Progenitor cell of endocrine pancreas (in vitro differentiated cells): ENCODE measurements at regions not wholly inside any gene's neighbourhood (a gene's known extent, or its start where the extent isn't known, plus 50 kb on each side); places are given as distances from the start of the nearest gene placed in this dataset.

ENCODE experiments used
- DNase-seq: peaks from one replicate; pipeline ENCODE4 v3.0.0; 2021; ENCODE audit warnings: low spot score; ENCODE audit not compliant: unreplicated experiment
- H3K27ac Mint-ChIP-seq: 2 replicates; pipeline ENCODE4 v1.8.0; 2021; ENCODE audit warnings: mild to moderate bottlenecking, moderate library complexity, mixed read lengths
- H3K27me3 Mint-ChIP-seq: 2 replicates; pipeline ENCODE4 v1.8.0; 2021; ENCODE audit warnings: mixed read lengths
- H3K36me3 Mint-ChIP-seq: 2 replicates; pipeline ENCODE4 v1.8.0; 2022; ENCODE audit warnings: mixed read lengths; ENCODE audit not compliant: insufficient read depth
- H3K4me1 Mint-ChIP-seq: 2 replicates; pipeline ENCODE4 v1.8.0; 2021; ENCODE audit warnings: low read depth, mixed read lengths
- H3K4me3 Mint-ChIP-seq: 2 replicates; pipeline ENCODE4 v1.8.0; 2021; ENCODE audit warnings: low read depth, mild to moderate bottlenecking, moderate library complexity, mixed read lengths
- H3K9me3 Mint-ChIP-seq: 2 replicates; pipeline ENCODE4 v1.8.0; 2021; ENCODE audit warnings: low read depth, mixed read lengths
- CTCF ChIP-seq: fragments of 200-600 bp; sonication (generic); IDR thresholded peaks from one replicate; pipeline ENCODE4 v1.5.0; 2021; ENCODE audit warnings: antibody characterized with exemption, mild to moderate bottlenecking; ENCODE audit not compliant: unreplicated experiment

GRCh38 chr14:49189375-49189774 lies 396.8 kb downstream of the RPS29 start:
- TF ChIP-seq CTCF: no peak
- H3K9me3 Mint-ChIP-seq: peaks cover 3% of the 10 kb centered on the region
- H3K4me3 Mint-ChIP-seq: no peak overlapping the region
- no peaks in the 10 kb centered on the region for H3K27me3 Mint-ChIP-seq
- H3K4me1 Mint-ChIP-seq: peaks cover 16% of the 10 kb centered on the region
- no peak for DNase-seq
- H3K27ac Mint-ChIP-seq: peak overlapping the region; percentile 25
- no peaks in the 10 kb centered on the region for H3K36me3 Mint-ChIP-seq

DNA sequence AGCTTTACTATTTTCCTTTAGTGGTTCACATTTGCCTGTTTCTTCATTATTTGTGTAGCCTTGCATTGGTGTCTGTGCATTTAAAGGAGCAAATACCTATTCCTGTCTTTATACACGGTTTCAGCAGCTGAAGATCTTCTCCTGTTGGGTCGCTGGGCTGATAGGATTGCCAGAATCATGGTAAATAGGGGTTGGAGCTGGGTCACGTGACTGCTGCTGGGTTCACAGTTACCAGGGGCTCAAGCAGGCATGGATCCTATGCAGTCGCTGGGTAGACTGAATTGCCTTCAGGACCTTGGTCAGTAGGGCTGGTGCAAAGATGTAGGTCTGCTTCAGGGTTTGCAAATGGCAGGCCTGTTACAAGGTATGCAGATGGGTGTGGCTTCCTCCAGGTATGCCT lies 398.4 kb downstream of the RPS29 start:
- DNase-seq: no peak

GRCh38 chr14:49173765-49174373 lies 412.3 kb downstream of the RPS29 start:
- peak; percentile 58 for DNase-seq

More for the DNA sequence above, 398.4 kb downstream of the RPS29 start:
- TF ChIP-seq CTCF: no peak
- peaks cover 7% of the 10 kb centered on the region for H3K9me3 Mint-ChIP-seq
- H3K27ac Mint-ChIP-seq: no peak overlapping the region
- no peak overlapping the region for H3K4me3 Mint-ChIP-seq
- H3K27me3 Mint-ChIP-seq: no peaks in the 10 kb centered on the region
- peaks cover 16% of the 10 kb centered on the region for H3K4me1 Mint-ChIP-seq
- no peaks in the 10 kb centered on the region for H3K36me3 Mint-ChIP-seq

GRCh38 chr14:49164074-49164473 lies 422.1 kb downstream of the RPS29 start:
- DNase-seq: no peak
- no peak overlapping the region for H3K4me3 Mint-ChIP-seq
- TF ChIP-seq CTCF: no peak
- H3K9me3 Mint-ChIP-seq: no peaks in the 10 kb centered on the region
- peaks cover 1% of the 10 kb centered on the region for H3K4me1 Mint-ChIP-seq
- H3K27me3 Mint-ChIP-seq: peaks cover 3% of the 10 kb centered on the region
- no peaks in the 10 kb centered on the region for H3K36me3 Mint-ChIP-seq
- H3K27ac Mint-ChIP-seq: no peak overlapping the region

More at GRCh38 chr14:49173765-49174373, 412.3 kb downstream of the RPS29 start:
- TF ChIP-seq CTCF: peak; percentile 77
- Mint-ChIP-seq H3K27ac (no peak overlapping the region), H3K4me3 (no peak overlapping the region), H3K4me1 (no peaks in the 10 kb centered on the region), H3K9me3 (peaks cover 4% of the 10 kb centered on the region), H3K36me3 (no peaks in the 10 kb centered on the region), H3K27me3 (no peaks in the 10 kb centered on the region)

DNA sequence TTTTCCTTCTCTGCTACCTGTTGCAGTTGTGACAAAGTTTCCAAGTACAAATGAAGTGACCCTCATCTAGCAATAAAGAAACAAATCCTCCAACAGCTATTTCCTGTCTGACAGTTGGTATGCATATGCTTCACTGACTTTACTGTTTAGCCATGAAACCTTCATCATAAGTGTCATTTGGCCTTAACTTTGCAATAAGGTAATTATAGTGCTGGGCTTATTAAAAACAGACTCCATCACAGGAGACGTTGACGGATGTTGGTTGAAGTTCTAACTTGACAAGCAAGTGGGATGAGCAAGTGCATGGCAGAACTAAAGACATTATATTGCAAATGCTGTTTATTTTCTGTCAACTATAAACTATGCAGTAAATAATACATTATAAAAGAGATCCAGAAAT lies 425.2 kb downstream of the RPS29 start:
- Mint-ChIP-seq H3K9me3 (peaks cover 4% of the 10 kb centered on the region), H3K27me3 (no peaks in the 10 kb centered on the region), H3K36me3 (no peaks in the 10 kb centered on the region), H3K4me1 (no peaks in the 10 kb centered on the region), H3K27ac (no peak overlapping the region), H3K4me3 (no peak overlapping the region)
- no peak for DNase-seq
- TF ChIP-seq CTCF: no peak
